ENCODE measurements at regions not wholly inside any gene's neighbourhood (a gene's known extent, or its start where the extent isn't known, plus 50 kb on each side); places are given as distances from the start of the nearest gene placed in this dataset.
"Not testable (repeated sequence)": the region's sequence is repeated elsewhere in the genome, so short reads cannot be mapped to it uniquely, and the experiment has no call there.

GRCh38 chr21:9006111-9006510 lies 1515.3 kb upstream of the TPTE start:
- not testable (repeated sequence) for TF ChIP-seq ELF4 (IDR thresholded peaks at IDR 0.05); ARNT (IDR thresholded peaks at IDR 0.05); FOXM1 (IDR thresholded peaks at IDR 0.05; ENCODE audit: borderline replicate concordance); HDGF (IDR thresholded peaks at IDR 0.05; ENCODE audit: borderline replicate concordance); CTBP1 (IDR thresholded peaks at IDR 0.05; ENCODE audit: borderline replicate concordance); TARDBP (IDR thresholded peaks at IDR 0.05); LEF1 (IDR thresholded peaks at IDR 0.05; ENCODE audit: borderline replicate concordance); BHLHE40 (IDR thresholded peaks at IDR 0.05; ENCODE audit: borderline replicate concordance); FOXA1 (IDR thresholded peaks at IDR 0.05); ZNF384 (IDR thresholded peaks at IDR 0.05); SP1 (IDR thresholded peaks at IDR 0.05); SUZ12 (IDR thresholded peaks at IDR 0.05); L3MBTL2 (conservative IDR thresholded peaks at IDR 0.05); FOXK2 (IDR thresholded peaks at IDR 0.05)

Measured in HEK293T (cell line).